ENCODE measurements at regions not wholly inside any gene's neighbourhood (a gene's known extent, or its start where the extent isn't known, plus 50 kb on each side); places are given as distances from the start of the nearest gene placed in this dataset.

DNA sequence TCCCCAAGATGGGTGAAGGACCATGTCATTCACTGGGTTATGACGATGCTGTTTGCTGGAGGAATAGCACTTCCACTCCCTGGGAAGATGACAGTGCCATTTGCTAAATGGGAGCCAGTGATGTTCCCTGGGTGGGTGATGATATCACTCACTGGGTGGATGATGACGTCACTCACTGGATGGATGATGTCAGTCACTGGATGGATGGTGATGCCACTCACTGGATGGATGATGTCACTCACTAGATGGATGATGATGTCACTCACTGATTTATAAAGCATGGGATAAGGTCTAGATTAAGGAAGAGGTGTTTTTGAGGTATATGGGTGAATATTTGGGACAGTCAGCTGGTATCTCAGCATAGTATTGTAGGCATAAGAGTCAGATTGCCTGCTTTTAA is 457.2 kb downstream of the AJAP1 start:
- Histone ChIP-seq H4K20me1 (ENCODE audit: control insufficient read depth, extremely low read depth, insufficient read depth, low read length) (no peaks in the 10 kb centered on the region), H3K27me3 (ENCODE audit: control insufficient read depth, insufficient read depth, low read length) (no peaks in the 10 kb centered on the region), H3K4me2 (ENCODE audit: extremely low read depth, insufficient read depth, low read length) (no peak overlapping the region), H2AFZ (ENCODE audit: low read length) (no peak overlapping the region), H3K4me3 (replicated peaks in 1 of 4; ENCODE audit: control extremely low read depth in 1 of 4, insufficient read depth in 1 of 4, low read depth in 3 of 4, low read length in 4 of 4) (no peak overlapping the region), H3K4me1 (ENCODE audit: control insufficient read depth, extremely low read depth, insufficient read depth, low read length) (no peaks in the 10 kb centered on the region), H3K79me2 (ENCODE audit: control insufficient read depth, insufficient read depth, low read length) (no peaks in the 10 kb centered on the region), H3K36me3 (ENCODE audit: control insufficient read depth, insufficient read depth, low read length) (no peaks in the 10 kb centered on the region), H3K9ac (ENCODE audit: insufficient read depth, low read length) (no peak overlapping the region), H3K27ac (ENCODE audit: insufficient read depth, low read length) (no peak overlapping the region), H3K9me3 (ENCODE audit: control insufficient read depth, insufficient read depth, low read depth, low read length) (no peaks in the 10 kb centered on the region)
- no peak for TF ChIP-seq EZH2 (IDR thresholded peaks at IDR 0.05; ENCODE audit: low read length, missing control alignments)
- TF ChIP-seq CTCF (conservative IDR thresholded peaks at IDR 0.05 in 1 of 2, IDR thresholded peaks at IDR 0.05 in 1 of 2; ENCODE audit: low read depth in 1 of 2, low read length in 2 of 2): no peak
- no peak for DNase-seq (ENCODE audit: low read depth in 2 of 2)

- H3K4me2 ChIP-seq (ENCODE audit: extremely low read depth, insufficient read depth, low read length): no peak overlapping the region
- no peak overlapping the region for H3K27ac ChIP-seq (ENCODE audit: insufficient read depth, low read length)
- no peak for TF ChIP-seq EZH2 (IDR thresholded peaks at IDR 0.05; ENCODE audit: low read length, missing control alignments)
- no peak for TF ChIP-seq CTCF (conservative IDR thresholded peaks at IDR 0.05 in 1 of 2, IDR thresholded peaks at IDR 0.05 in 1 of 2; ENCODE audit: low read depth in 1 of 2, low read length in 2 of 2)
- no peak for DNase-seq (ENCODE audit: low read depth in 2 of 2)
- no peak overlapping the region for H3K4me3 ChIP-seq (replicated peaks in 1 of 4; ENCODE audit: control extremely low read depth in 1 of 4, insufficient read depth in 1 of 4, low read depth in 3 of 4, low read length in 4 of 4)
- no peaks in the 10 kb centered on the region for H3K79me2 ChIP-seq (ENCODE audit: control insufficient read depth, insufficient read depth, low read length)
- H3K36me3 ChIP-seq (ENCODE audit: control insufficient read depth, insufficient read depth, low read length): no peaks in the 10 kb centered on the region
- H4K20me1 ChIP-seq (ENCODE audit: control insufficient read depth, extremely low read depth, insufficient read depth, low read length): no peaks in the 10 kb centered on the region
- no peak overlapping the region for H3K9ac ChIP-seq (ENCODE audit: insufficient read depth, low read length)
- no peaks in the 10 kb centered on the region for H3K4me1 ChIP-seq (ENCODE audit: control insufficient read depth, extremely low read depth, insufficient read depth, low read length)
- H2AFZ ChIP-seq (ENCODE audit: low read length): no peak overlapping the region
- H3K27me3 ChIP-seq (ENCODE audit: control insufficient read depth, insufficient read depth, low read length): no peaks in the 10 kb centered on the region
- no peaks in the 10 kb centered on the region for H3K9me3 ChIP-seq (ENCODE audit: control insufficient read depth, insufficient read depth, low read depth, low read length)
These were observed 456.1 kb downstream of the AJAP1 start for GRCh38 chr1:5110508-5110907.

GRCh38 chr1:5109633-5110032 is 455.2 kb downstream of the AJAP1 start:
- TF ChIP-seq CTCF (conservative IDR thresholded peaks at IDR 0.05 in 1 of 2, IDR thresholded peaks at IDR 0.05 in 1 of 2; ENCODE audit: low read depth in 1 of 2, low read length in 2 of 2): no peak
- no peak for TF ChIP-seq EZH2 (IDR thresholded peaks at IDR 0.05; ENCODE audit: low read length, missing control alignments)
- Histone ChIP-seq H3K9me3 (ENCODE audit: control insufficient read depth, insufficient read depth, low read depth, low read length) (no peaks in the 10 kb centered on the region), H3K27ac (ENCODE audit: insufficient read depth, low read length) (no peak overlapping the region), H3K4me3 (replicated peaks in 1 of 4; ENCODE audit: control extremely low read depth in 1 of 4, insufficient read depth in 1 of 4, low read depth in 3 of 4, low read length in 4 of 4) (no peak overlapping the region), H3K27me3 (ENCODE audit: control insufficient read depth, insufficient read depth, low read length) (no peaks in the 10 kb centered on the region), H3K79me2 (ENCODE audit: control insufficient read depth, insufficient read depth, low read length) (no peaks in the 10 kb centered on the region), H3K36me3 (ENCODE audit: control insufficient read depth, insufficient read depth, low read length) (no peaks in the 10 kb centered on the region), H2AFZ (ENCODE audit: low read length) (no peak overlapping the region), H3K4me2 (ENCODE audit: extremely low read depth, insufficient read depth, low read length) (no peak overlapping the region), H4K20me1 (ENCODE audit: control insufficient read depth, extremely low read depth, insufficient read depth, low read length) (no peaks in the 10 kb centered on the region), H3K4me1 (ENCODE audit: control insufficient read depth, extremely low read depth, insufficient read depth, low read length) (no peaks in the 10 kb centered on the region), H3K9ac (ENCODE audit: insufficient read depth, low read length) (no peak overlapping the region)
- no peak for DNase-seq (ENCODE audit: low read depth in 2 of 2)

All from fibroblast of lung (primary cell).